OCI-LY3 (cell line): ENCODE measurements at regions not wholly inside any gene's neighbourhood (a gene's known extent, or its start where the extent isn't known, plus 50 kb on each side); places are given as distances from the start of the nearest gene placed in this dataset.

Experiments
- CTCF ChIP-seq: fragments of 200-600, 300-600 bp; sonication (generic); IDR thresholded peaks from 2 replicates; pipeline ENCODE4 v1.5.1; 2014; ENCODE audit warnings: antibody characterized with exemption, low read length, low read depth
- EZH2phosphoT487 ChIP-seq: fragments of 200-600 bp; shearing (Covaris generic); IDR thresholded peaks from 2 replicates; pipeline ENCODE4 v1.6.1; 2018; ENCODE audit warnings: antibody characterized with exemption, mixed run types, low read depth

GRCh38 chr12:13905794-13906193 lies 75.6 kb downstream of the GRIN2B start:
- TF ChIP-seq CTCF (no peak), EZH2phosphoT487 (no peak)
